LNCaP clone FGC (cell line): ENCODE measurements at regions not wholly inside any gene's neighbourhood (a gene's known extent, or its start where the extent isn't known, plus 50 kb on each side); places are given as distances from the start of the nearest gene placed in this dataset.

Experiments used
- DNase-seq: peaks from one replicate; pipeline ENCODE4 v3.0.0-alpha.2; 2011; ENCODE audit warnings: low read depth
- H3K4me3 ChIP-seq: 2 replicates; pipeline ENCODE4 v1.5.1; 2011; ENCODE audit warnings: mild to moderate bottlenecking, low read depth, low read length, control low read depth
- CTCF ChIP-seq: IDR thresholded peaks from 2 replicates; pipeline ENCODE4 v1.5.1; 2012; ENCODE audit warnings: mild to moderate bottlenecking; ENCODE audit not compliant: control insufficient read depth, insufficient read depth; ENCODE audit errors: extremely low read depth

DNA sequence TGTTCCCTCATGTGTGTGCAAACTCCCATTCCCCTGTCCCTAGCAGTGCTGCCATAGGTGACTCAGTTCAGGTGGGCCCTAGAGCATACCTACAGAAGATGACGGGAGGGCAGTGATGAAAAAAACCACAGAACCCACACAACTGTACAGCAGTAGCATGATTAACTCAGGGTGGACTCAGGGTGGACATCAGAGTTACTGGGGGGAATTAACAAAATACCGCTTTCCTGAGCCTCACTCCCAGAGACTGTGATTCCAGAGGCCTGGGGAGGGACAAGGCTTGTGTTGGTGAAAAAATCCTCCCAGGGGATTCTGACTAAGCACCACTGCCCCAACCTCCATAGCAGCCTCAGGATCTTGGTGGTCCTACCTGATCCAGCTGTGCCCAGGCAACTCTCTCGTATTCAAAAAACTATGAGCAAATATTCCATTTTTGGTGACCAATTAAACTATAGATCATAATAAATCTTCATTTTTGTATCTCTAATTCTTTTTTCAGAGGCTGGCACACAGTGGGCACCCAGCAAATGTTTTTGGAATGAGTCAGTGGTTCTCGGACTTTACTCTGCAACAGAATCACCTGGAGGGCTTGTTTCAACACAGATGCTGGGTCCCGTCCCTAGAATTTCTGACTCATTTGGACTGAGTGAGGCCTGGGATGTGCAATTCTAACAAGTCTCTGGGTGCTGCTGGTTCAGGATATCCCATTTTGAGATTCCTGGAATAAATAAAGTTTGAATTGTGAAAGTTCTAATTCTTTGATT lies 84.1 kb upstream of the NABP1 start:
- H3K4me3 ChIP-seq = no peak overlapping the region
- no peak for DNase-seq
- TF ChIP-seq CTCF = no peak

DNA sequence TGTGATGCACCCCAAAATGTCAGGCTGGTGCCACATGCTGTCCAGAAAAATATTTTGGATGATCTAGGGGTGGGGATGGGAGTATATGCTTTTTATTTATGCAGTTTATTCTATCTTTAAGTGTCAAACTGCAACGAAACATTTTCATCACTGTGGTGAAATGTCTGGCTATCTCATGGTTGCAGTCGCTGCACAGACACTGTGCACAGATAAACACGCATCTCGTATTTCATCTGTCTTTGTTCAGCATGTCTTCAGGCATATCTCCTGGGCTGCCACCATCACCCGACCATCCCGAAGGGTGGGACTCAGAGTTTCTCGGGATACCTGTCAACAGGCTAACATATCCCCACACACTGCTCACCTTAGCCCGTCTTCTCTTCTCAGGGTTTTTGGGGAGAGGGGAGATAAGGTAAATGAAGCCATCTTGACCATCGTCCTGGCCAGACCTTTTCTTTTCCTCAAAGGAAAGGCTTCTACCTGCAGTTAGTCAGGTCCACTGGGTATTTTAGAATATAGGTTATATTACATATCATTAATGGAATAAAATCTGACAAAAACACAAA lies 80.7 kb upstream of the NABP1 start:
- no peak for DNase-seq
- H3K4me3 ChIP-seq = no peak overlapping the region
- no peak for TF ChIP-seq CTCF

DNA sequence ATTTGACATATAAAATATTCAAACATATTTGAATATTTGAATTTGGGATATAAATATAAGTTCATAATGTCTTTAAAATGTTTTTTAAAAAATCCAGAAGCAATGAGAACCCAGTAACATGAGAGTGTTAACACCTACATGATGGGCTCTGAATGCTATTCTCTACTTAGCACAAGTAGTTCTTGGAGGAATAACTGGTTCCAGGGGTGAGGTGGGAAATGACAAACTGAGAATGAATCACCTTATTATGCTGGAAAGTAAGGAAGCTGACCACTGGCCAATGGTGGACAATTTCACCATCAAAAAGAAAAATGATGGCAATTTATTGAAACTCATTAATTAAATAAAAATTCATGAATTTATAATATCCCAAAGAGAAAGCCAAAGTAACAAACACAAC lies 79.6 kb upstream of the NABP1 start:
- DNase-seq = no peak
- TF ChIP-seq CTCF = no peak
- no peak overlapping the region for H3K4me3 ChIP-seq

DNA sequence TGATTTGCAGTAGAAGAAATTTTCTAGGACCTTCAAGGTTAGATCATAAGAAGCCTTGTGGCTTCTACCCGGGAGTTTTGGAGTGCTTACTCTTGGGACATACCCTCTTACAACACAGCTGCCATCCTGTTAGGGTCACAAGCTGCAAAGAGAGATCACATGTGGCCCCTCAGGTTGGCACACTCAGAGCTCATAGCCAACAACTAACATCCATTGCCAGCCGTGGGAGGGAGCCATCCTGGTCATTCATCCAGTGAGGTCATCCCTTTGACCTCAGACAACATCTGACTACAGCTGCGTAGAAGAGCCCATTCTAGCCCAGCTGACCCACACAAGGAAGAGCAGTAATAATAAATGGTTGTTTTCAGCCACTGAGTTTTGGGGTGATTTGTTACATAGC lies 76.9 kb upstream of the NABP1 start:
- no peak for TF ChIP-seq CTCF
- no peak for DNase-seq
- no peak overlapping the region for H3K4me3 ChIP-seq

- H3K4me3 ChIP-seq = no peak overlapping the region
- TF ChIP-seq CTCF = no peak
- no peak for DNase-seq
Measured at GRCh38 chr2:191604154-191604553, 73.8 kb upstream of the NABP1 start.

GRCh38 chr2:191607096-191607495 lies 70.8 kb upstream of the NABP1 start:
- no peak overlapping the region for H3K4me3 ChIP-seq
- DNase-seq = no peak
- no peak for TF ChIP-seq CTCF

- DNase-seq = no peak
- no peak for TF ChIP-seq CTCF
- H3K4me3 ChIP-seq = no peak overlapping the region
Measured at GRCh38 chr2:191610756-191611155, 67.2 kb upstream of the NABP1 start.
